ENCODE measurements at regions not wholly inside any gene's neighbourhood (a gene's known extent, or its start where the extent isn't known, plus 50 kb on each side); places are given as distances from the start of the nearest gene placed in this dataset.

- no peak for FAIRE-seq
- no peak for DNase-seq (ENCODE audit: low read depth)
Measured at GRCh38 chr3:175989161-175989560, 1130.0 kb downstream of the NAALADL2 start.

DNA sequence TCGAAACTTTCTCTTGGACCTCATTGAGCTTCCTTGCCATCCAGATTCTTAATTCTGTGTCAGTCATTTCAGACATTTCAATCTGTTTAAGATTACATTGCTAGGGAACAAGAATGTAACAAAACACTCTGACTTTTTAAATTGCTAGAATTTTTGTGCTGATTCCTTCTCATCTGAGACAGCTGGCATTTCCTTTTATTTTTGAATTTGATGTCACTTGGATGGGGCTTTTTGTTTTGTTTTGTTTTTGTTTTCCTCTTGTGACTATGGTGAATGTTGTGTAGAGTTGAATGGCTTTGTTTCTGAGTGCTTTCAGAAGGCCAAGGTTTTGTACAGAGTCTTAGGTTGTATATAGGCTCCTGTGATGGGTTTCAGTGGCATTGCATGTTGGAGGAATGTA is 1129.3 kb downstream of the NAALADL2 start:
- no peaks in the 10 kb centered on the region for H3K36me3 ChIP-seq (ENCODE audit: control insufficient read depth, insufficient read depth, low read length)
- DNase-seq (ENCODE audit: low read depth) = no peak
- FAIRE-seq = no peak
- no peak overlapping the region for H3K4me3 ChIP-seq (ENCODE audit: low read depth, low read length)
- no peak for TF ChIP-seq CTCF (IDR thresholded peaks at IDR 0.05; ENCODE audit: insufficient read depth, low read length, severe bottlenecking)
- H3K27me3 ChIP-seq (ENCODE audit: control insufficient read depth, insufficient read depth, low read length) = no peaks in the 10 kb centered on the region

More at GRCh38 chr3:175989161-175989560, 1130.0 kb downstream of the NAALADL2 start:
- Histone ChIP-seq H3K36me3 (ENCODE audit: control insufficient read depth, insufficient read depth, low read length) (no peaks in the 10 kb centered on the region), H3K4me3 (ENCODE audit: low read depth, low read length) (no peak overlapping the region), H3K27me3 (ENCODE audit: control insufficient read depth, insufficient read depth, low read length) (no peaks in the 10 kb centered on the region)
- TF ChIP-seq CTCF (IDR thresholded peaks at IDR 0.05; ENCODE audit: insufficient read depth, low read length, severe bottlenecking) = no peak

DNA sequence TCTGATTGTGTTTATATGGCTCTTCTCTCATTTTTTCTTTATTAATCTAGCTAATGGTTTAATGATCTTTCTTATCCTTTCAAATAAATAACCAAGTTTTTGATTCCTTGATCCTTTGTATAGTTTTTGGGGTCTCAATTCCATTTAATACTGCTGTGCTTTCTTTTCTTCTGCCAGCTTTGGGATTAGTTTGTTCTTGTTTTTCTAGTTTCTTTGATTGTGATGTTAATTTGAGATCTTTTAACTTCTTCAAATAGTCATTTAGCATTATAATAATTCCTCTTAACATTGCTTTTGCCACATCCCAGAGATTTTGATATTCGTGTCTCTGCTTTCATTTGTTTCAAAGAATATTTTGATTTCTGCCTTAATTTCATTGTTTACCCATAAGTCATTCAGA is 1126.6 kb downstream of the NAALADL2 start:
- no peak for FAIRE-seq
- no peak for TF ChIP-seq CTCF (IDR thresholded peaks at IDR 0.05; ENCODE audit: insufficient read depth, low read length, severe bottlenecking)
- H3K4me3 ChIP-seq (ENCODE audit: low read depth, low read length) = no peak overlapping the region
- no peak for DNase-seq (ENCODE audit: low read depth)
- no peaks in the 10 kb centered on the region for H3K36me3 ChIP-seq (ENCODE audit: control insufficient read depth, insufficient read depth, low read length)
- H3K27me3 ChIP-seq (ENCODE audit: control insufficient read depth, insufficient read depth, low read length) = no peaks in the 10 kb centered on the region

GRCh38 chr3:175983379-175983778 is 1124.2 kb downstream of the NAALADL2 start:
- H3K4me3 ChIP-seq (ENCODE audit: low read depth, low read length) = no peak overlapping the region
- DNase-seq (ENCODE audit: low read depth) (no peak), FAIRE-seq (no peak)

DNA sequence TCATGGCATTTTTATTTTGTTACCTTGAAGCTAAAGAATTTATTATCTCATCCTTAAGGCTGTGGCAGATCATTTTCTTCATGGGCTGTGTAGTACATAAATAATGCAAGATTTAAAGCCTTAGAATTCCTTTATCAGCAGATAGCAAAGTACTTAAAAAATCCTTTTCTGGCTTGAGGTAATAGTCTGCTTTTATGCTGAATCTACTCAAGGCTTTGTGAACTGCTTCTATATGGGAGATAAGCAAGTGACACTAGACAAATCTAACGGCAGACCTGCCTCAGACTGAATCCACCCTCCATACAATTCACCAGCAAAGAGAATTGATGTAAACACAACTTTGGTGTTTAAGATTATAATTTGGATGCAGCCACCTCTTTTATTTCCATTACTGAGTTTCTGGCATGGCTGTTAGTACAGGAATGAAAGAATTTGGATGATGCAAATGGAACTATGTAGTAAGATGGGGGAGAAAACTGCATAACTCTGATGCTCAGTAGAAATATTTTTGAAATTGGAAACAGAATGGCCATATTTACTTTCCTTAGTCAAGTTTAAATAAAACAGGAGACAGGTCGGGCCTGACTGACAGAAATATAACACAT is 1121.5 kb downstream of the NAALADL2 start:
- no peak for TF ChIP-seq CTCF (IDR thresholded peaks at IDR 0.05; ENCODE audit: insufficient read depth, low read length, severe bottlenecking)
- Histone ChIP-seq H3K27me3 (ENCODE audit: control insufficient read depth, insufficient read depth, low read length) (no peaks in the 10 kb centered on the region), H3K36me3 (ENCODE audit: control insufficient read depth, insufficient read depth, low read length) (no peaks in the 10 kb centered on the region), H3K4me3 (ENCODE audit: low read depth, low read length) (no peak overlapping the region)
- FAIRE-seq = no peak
- DNase-seq (ENCODE audit: low read depth) = no peak

More at GRCh38 chr3:175983379-175983778, 1124.2 kb downstream of the NAALADL2 start:
- H3K27me3 ChIP-seq (ENCODE audit: control insufficient read depth, insufficient read depth, low read length) = no peaks in the 10 kb centered on the region
- no peaks in the 10 kb centered on the region for H3K36me3 ChIP-seq (ENCODE audit: control insufficient read depth, insufficient read depth, low read length)
- TF ChIP-seq CTCF (IDR thresholded peaks at IDR 0.05; ENCODE audit: insufficient read depth, low read length, severe bottlenecking) = no peak

All from bronchial epithelial cell (primary cell).